IMR-90 (cell line): ENCODE measurements at regions not wholly inside any gene's neighbourhood (a gene's known extent, or its start where the extent isn't known, plus 50 kb on each side); places are given as distances from the start of the nearest gene placed in this dataset.

Source experiments
- ATAC-seq: fragments of 200-7000 bp; cut with Tn5 transposase; 2 replicates; pipeline ENCODE4 v1.9.1; 2020; ENCODE audit warnings: low read depth, mild to moderate bottlenecking, moderate library complexity
- BruUV-seq: library from RNA; stranded (reverse); fragments of 400-500 nt; replicated peaks from 2 replicates; lab custom pipeline; 2021; lab: Mats Ljungman, UMichigan
- CTCF ChIA-PET: fragments of 300-600 bp; formaldehyde crosslinking; extraction: SDS; loops from one replicate; lab custom pipeline; 2021; ENCODE audit warnings: antibody characterized with exemption; lab: Yijun Ruan, JAX
- POLR2A ChIA-PET: fragments of 300-600 bp; sonication (Branson Sonifier 250); formaldehyde crosslinking; loops from one replicate; lab custom pipeline; 2022; ENCODE audit warnings: antibody characterized with exemption; ENCODE audit not compliant: unreplicated experiment; lab: Charles Lee
- DNase-seq: peaks from one replicate; pipeline ENCODE4 v3.0.0; 2013
- H2AFZ ChIP-seq: replicated peaks from 2 replicates; pipeline ENCODE3; 2013; ENCODE audit warnings: low read length, mild to moderate bottlenecking; ENCODE audit not compliant: poor library complexity
- H2AK5ac ChIP-seq: 2 replicates; pipeline ENCODE4 v1.6.1; 2013; ENCODE audit warnings: low read depth, low read length, inconsistent platforms
- H2AK9ac ChIP-seq: replicated peaks from 2 replicates; pipeline ENCODE3; 2013; ENCODE audit warnings: mild to moderate bottlenecking, low read depth, low read length, moderate library complexity; ENCODE audit not compliant: poor library complexity
- H2BK120ac ChIP-seq: 2 replicates; pipeline ENCODE4 v1.6.1; 2013; ENCODE audit warnings: low read depth, low read length, inconsistent platforms
- H2BK15ac ChIP-seq: 3 replicates; pipeline ENCODE4 v1.6.1; 2013; ENCODE audit warnings: low read depth, low read length, inconsistent platforms
- H2BK20ac ChIP-seq: 2 replicates; pipeline ENCODE4 v1.6.1; 2013; ENCODE audit warnings: low read depth, mild to moderate bottlenecking, inconsistent platforms, low read length, moderate library complexity
- H2BK5ac ChIP-seq: 2 replicates; pipeline ENCODE4 v1.6.1; 2013; ENCODE audit warnings: mild to moderate bottlenecking, low read depth, low read length, inconsistent platforms; ENCODE audit not compliant: poor library complexity, severe bottlenecking
- H3K14ac ChIP-seq: replicated peaks from 2 replicates; pipeline ENCODE4 v1.6.1; 2013; ENCODE audit warnings: low read depth, low read length, inconsistent platforms
- H3K18ac ChIP-seq: 2 replicates; pipeline ENCODE4 v1.6.1; 2013; ENCODE audit warnings: low read depth, low read length, control low read depth
- H3K23ac ChIP-seq: 2 replicates; pipeline ENCODE4 v1.6.1; 2013; ENCODE audit warnings: low read depth, low read length, inconsistent platforms
- H3K27ac ChIP-seq: 2 replicates; pipeline ENCODE4 v1.5.1; 2013; ENCODE audit warnings: mild to moderate bottlenecking, control low read depth, low read length; ENCODE audit not compliant: insufficient read depth
- H3K27me3 ChIP-seq: 2 replicates; pipeline ENCODE4 v1.6.1; 2013; ENCODE audit warnings: low read length; ENCODE audit not compliant: control insufficient read depth, insufficient read depth
- H3K36me3 ChIP-seq: 2 replicates; pipeline ENCODE4 v1.6.1; 2013; ENCODE audit warnings: low read length, mixed read lengths; ENCODE audit not compliant: control insufficient read depth, insufficient read depth
- H3K4ac ChIP-seq: 2 replicates; pipeline ENCODE4 v1.6.1; 2013; ENCODE audit warnings: low read depth, low read length, inconsistent platforms
- H3K4me1 ChIP-seq: 2 replicates; pipeline ENCODE4 v1.6.1; 2013; ENCODE audit warnings: low read length, mixed read lengths; ENCODE audit not compliant: control insufficient read depth, insufficient read depth
- H3K4me2 ChIP-seq: 2 replicates; pipeline ENCODE4 v1.6.1; 2013; ENCODE audit warnings: low read depth, mild to moderate bottlenecking, control low read depth, low read length, moderate library complexity
- H3K4me3 ChIP-seq: 2 replicates; pipeline ENCODE4 v1.5.1; 2013; ENCODE audit warnings: low read depth, mild to moderate bottlenecking, control low read depth, low read length, moderate library complexity; ENCODE audit not compliant: insufficient read depth
- H3K56ac ChIP-seq: 2 replicates; pipeline ENCODE4 v1.6.1; 2013; ENCODE audit warnings: low read length, inconsistent platforms; ENCODE audit not compliant: insufficient read depth; ENCODE audit errors: extremely low read depth
- H3K79me1 ChIP-seq, 2 experiments: 2 replicates each; pipeline ENCODE4 v1.6.1; 2013; ENCODE audit warnings: low read length in 2 of 2, inconsistent platforms in 1 of 2, low read depth in 1 of 2
- H3K9ac ChIP-seq: 2 replicates; pipeline ENCODE4 v1.6.1; 2013; ENCODE audit warnings: low read depth, low read length, control low read depth
- H3K9me1 ChIP-seq: 2 replicates; pipeline ENCODE4 v1.6.1; 2013; ENCODE audit warnings: low read length, inconsistent platforms; ENCODE audit not compliant: insufficient read depth
- H3K9me3 ChIP-seq: 2 replicates; pipeline ENCODE4 v1.6.1; 2013; ENCODE audit warnings: low read length; ENCODE audit not compliant: control insufficient read depth, insufficient read depth
- H4K20me1 ChIP-seq: 2 replicates; pipeline ENCODE4 v1.6.1; 2013; ENCODE audit warnings: low read length, inconsistent platforms; ENCODE audit not compliant: insufficient read depth
- H4K5ac ChIP-seq: 2 replicates; pipeline ENCODE4 v1.6.1; 2013; ENCODE audit warnings: mild to moderate bottlenecking, low read depth, low read length, control low read depth
- H4K8ac ChIP-seq, 2 experiments: 2 replicates each; pipeline ENCODE4 v1.6.1; 2013; ENCODE audit warnings: low read depth in 2 of 2, low read length in 2 of 2, control low read depth in 1 of 2, inconsistent platforms in 1 of 2
- H4K91ac ChIP-seq: 2 replicates; pipeline ENCODE4 v1.6.1; 2013; ENCODE audit warnings: low read depth, low read length, inconsistent platforms; ENCODE audit not compliant: insufficient read depth
- CTCF ChIP-seq: conservative IDR thresholded peaks from 2 replicates; pipeline ENCODE4 v1.5.1; 2012; ENCODE audit warnings: mild to moderate bottlenecking, low read depth, low read length, improper control_type of control experiment
- whole genome bisulfite sequencing, 2 experiments: methylation state at CpG; one replicate each; pipeline versions ENCODE4 v1.1.5 to v1.1.7; 2013; ENCODE audit warnings: missing lambda C conversion rate in 2 of 2; ENCODE audit not compliant: insufficient read length in 1 of 2; ENCODE audit errors: extremely low coverage in 2 of 2; 5-methylcytosine and 5-hydroxymethylcytosine counted together
- dilution Hi-C: fragments of 300-500 bp; cut with HindIII; formaldehyde crosslinking; loops from one replicate; pipeline ENCODE4 v1.14.3; 2018; ENCODE audit warnings: low sequenced_read_pairs; ENCODE audit not compliant: unreplicated experiment
- in situ Hi-C: fragments of 300-500 bp; cut with MboI; formaldehyde crosslinking; loops from 3 replicates; pipeline ENCODE4 v1.14.3; 2019; ENCODE audit warnings: low sequenced_read_pairs, inconsistent platforms, mixed read lengths
- intact Hi-C: fragments of 100-400 bp; cut with micrococcal nuclease; formaldehyde crosslinking; loops from 2 replicates; pipeline ENCODE4 v1.10.0; 2022

- Histone ChIP-seq H2BK120ac (no peak overlapping the region), H2BK15ac (no peak overlapping the region), H3K79me1 (no peaks in the 10 kb centered on the region), H3K4ac (no peak overlapping the region), H2AK9ac (no peak overlapping the region), H3K23ac (no peak overlapping the region), H3K56ac (no peak overlapping the region), H4K20me1 (no peaks in the 10 kb centered on the region), H3K14ac (no peak overlapping the region), H4K91ac (no peak overlapping the region), H3K18ac (no peak overlapping the region), H2AK5ac (no peak overlapping the region), H2BK20ac (no peak overlapping the region), H3K4me2 (no peak overlapping the region), H3K9me1 (no peaks in the 10 kb centered on the region), H3K4me3 (no peak overlapping the region), H3K36me3 (no peaks in the 10 kb centered on the region), H3K27me3 (no peaks in the 10 kb centered on the region), H3K27ac (no peak overlapping the region), H2BK5ac (no peak overlapping the region), H3K9me3 (no peaks in the 10 kb centered on the region), H2AFZ (no peak overlapping the region), H4K5ac (no peak overlapping the region), H4K8ac (no peak overlapping the region), H3K9ac (no peak overlapping the region), H3K4me1 (no peaks in the 10 kb centered on the region)
- no CpG with 5 or more reads among the region's 6 CpGs for WGBS, 2 experiments
- TF ChIP-seq CTCF, result no peak
- ChIA-PET POLR2A (no interaction called here), CTCF (no interaction called here)
- intact Hi-C loops, result no loop called here
- in situ Hi-C loops, result no loop called here
- no TSS peak for BruUV-seq
- no peak for DNase-seq
- no peak for ATAC-seq
- dilution Hi-C loops, result no loop called here
These were observed 400.9 kb downstream of the TSN start for GRCh38 chr2:122156176-122156890.
